Lung (tissue), 11 donors: ENCODE measurements at regions not wholly inside any gene's neighbourhood (a gene's known extent, or its start where the extent isn't known, plus 50 kb on each side); places are given as distances from the start of the nearest gene placed in this dataset.

Experiments used
- ATAC-seq: fragments of 200-7000 bp; cut with Tn5 transposase; one replicate; pipeline ENCODE4 v1.9.1; 2020; ENCODE audit warnings: moderate number of reproducible peaks; ENCODE audit not compliant: insufficient read depth, low FRiP score
- DNase-seq, 3 donors: peaks; one replicate each; pipeline ENCODE4 v3.0.0-alpha.2; 2013 to 2017
- H3K27ac ChIP-seq, 2 donors: one replicate each; pipeline ENCODE4 v1.5.1; 2013; ENCODE audit warnings: mild to moderate bottlenecking in 2 of 2, moderate library complexity in 2 of 2, control low read depth in 1 of 2, inconsistent platforms in 1 of 2, low read depth in 1 of 2, low read length in 1 of 2
- H3K27me3 ChIP-seq, 3 donors: one replicate each; pipeline ENCODE4 v1.5.1; 2013; ENCODE audit warnings: low read length in 2 of 3; ENCODE audit not compliant: control insufficient read depth in 3 of 3, insufficient read depth in 3 of 3
- H3K36me3 ChIP-seq, 4 donors: one replicate each; pipeline ENCODE4 v1.5.1; 2013; ENCODE audit warnings: low read length in 4 of 4, mild to moderate bottlenecking in 1 of 4, moderate library complexity in 1 of 4; ENCODE audit not compliant: control insufficient read depth in 4 of 4, insufficient read depth in 4 of 4
- H3K4me1 ChIP-seq, 5 donors: one replicate each; pipeline ENCODE4 v1.5.1; 2013; ENCODE audit warnings: low read length in 5 of 5, mild to moderate bottlenecking in 2 of 5, moderate library complexity in 1 of 5; ENCODE audit not compliant: control insufficient read depth in 5 of 5, insufficient read depth in 5 of 5
- H3K4me3 ChIP-seq: one replicate; pipeline ENCODE4 v1.5.1; 2013; ENCODE audit warnings: mild to moderate bottlenecking, control low read depth, moderate library complexity
- H3K9ac ChIP-seq, 2 donors: one replicate each; pipeline ENCODE4 v1.5.1; 2013; ENCODE audit warnings: low read length in 2 of 2, control low read depth in 1 of 2; ENCODE audit not compliant: insufficient read depth in 1 of 2
- H3K9me3 ChIP-seq, 4 donors: one replicate each; pipeline ENCODE4 v1.5.1; 2013; ENCODE audit warnings: low read length in 3 of 4, mild to moderate bottlenecking in 1 of 4, moderate library complexity in 1 of 4; ENCODE audit not compliant: control insufficient read depth in 4 of 4, insufficient read depth in 3 of 4
- CTCF ChIP-seq: IDR thresholded peaks from 2 replicates; pipeline ENCODE4 v1.5.1; 2012; ENCODE audit warnings: mild to moderate bottlenecking; ENCODE audit errors: control extremely low read depth, extremely low read depth
- WGBS, 2 donors: extraction: QIAGEN DNeasy Blood & Tissue Kit; methylation state at CpG; one replicate each; pipeline ENCODE4 v1.1.7; 2013; 5-methylcytosine and 5-hydroxymethylcytosine counted together
- donor health status: control.
- donor health status: control.
- donor health status: Bipolar disorder and iron deficiency.
- donor health status: healthy.
- donor health status: DM: yes; HTN: yes; CAD: no.

- 15 to 20% methylated on average over 5 of the region's 5 CpGs for WGBS, 2 donors
Measured at GRCh38 chr7:51590746-51591145, 274.1 kb upstream of the COBL start.

GRCh38 chr7:51589111-51589510, 272.5 kb upstream of the COBL start:
- Histone ChIP-seq H3K27me3 (no peaks in the 10 kb centered on the region), H3K4me3 (no peak overlapping the region), H3K27ac (no peak overlapping the region), H3K9ac (no peak overlapping the region), H3K4me1 (no peaks in the 10 kb centered on the region), H3K36me3 (no peaks in the 10 kb centered on the region), H3K9me3 (peaks cover 0 to 4% (median 0%) of the 10 kb centered on the region in 4 donors)
- 68 to 78% methylated on average over 2 of the region's 2 CpGs for WGBS, 2 donors
- no peak for TF ChIP-seq CTCF
- no peak for ATAC-seq
- no peak for DNase-seq

More at GRCh38 chr7:51590746-51591145, 274.1 kb upstream of the COBL start:
- H3K27ac ChIP-seq, result no peak overlapping the region
- H3K4me1 ChIP-seq, result no peaks in the 10 kb centered on the region
- H3K27me3 ChIP-seq, result no peaks in the 10 kb centered on the region
- DNase-seq (no peak), ATAC-seq (no peak)
- no peak for TF ChIP-seq CTCF
- H3K36me3 ChIP-seq, result no peaks in the 10 kb centered on the region
- peaks cover 0 to 4% (median 0%) of the 10 kb centered on the region in 4 donors for H3K9me3 ChIP-seq
- no peak overlapping the region for H3K9ac ChIP-seq
- no peak overlapping the region for H3K4me3 ChIP-seq

- no peaks in the 10 kb centered on the region for H3K4me1 ChIP-seq
- H3K9me3 ChIP-seq, result peaks cover 0 to 4% (median 0%) of the 10 kb centered on the region in 4 donors
- H3K9ac ChIP-seq, result no peak overlapping the region
- no peak overlapping the region for H3K27ac ChIP-seq
- no peak for DNase-seq
- H3K27me3 ChIP-seq, result no peaks in the 10 kb centered on the region
- TF ChIP-seq CTCF, result no peak
- 59 to 65% methylated on average over 3 of the region's 3 CpGs for WGBS, 2 donors
- H3K36me3 ChIP-seq, result no peaks in the 10 kb centered on the region
- no peak overlapping the region for H3K4me3 ChIP-seq
- no peak for ATAC-seq
Measured at GRCh38 chr7:51587604-51588003, 271.0 kb upstream of the COBL start.

DNA sequence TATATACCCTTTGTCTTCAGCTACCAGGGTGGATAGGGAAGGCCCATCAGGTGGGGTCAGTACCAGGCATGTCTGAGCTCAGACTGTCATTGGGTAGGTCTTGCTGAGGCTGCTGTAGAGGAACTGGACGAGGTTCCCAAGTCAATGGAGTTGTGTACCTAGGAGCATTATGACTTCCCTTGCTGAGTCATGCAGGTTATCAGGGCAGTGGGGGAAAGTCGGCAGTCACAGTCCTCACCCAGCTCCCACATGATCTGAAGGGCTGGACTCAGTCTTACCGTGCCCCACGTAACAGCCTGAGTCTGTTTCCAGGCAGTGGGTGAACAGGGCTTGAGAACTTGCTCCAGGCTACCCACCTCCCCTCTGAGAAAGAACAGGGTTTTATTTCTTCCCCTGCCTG, 260.8 kb upstream of the COBL start:
- Histone ChIP-seq H3K27ac (no peak overlapping the region), H3K27me3 (no peaks in the 10 kb centered on the region), H3K36me3 (no peaks in the 10 kb centered on the region), H3K4me1 (no peaks in the 10 kb centered on the region), H3K9ac (no peak overlapping the region), H3K4me3 (no peak overlapping the region), H3K9me3 (peaks cover 0 to 2% (median under 1%) of the 10 kb centered on the region in 4 donors)
- TF ChIP-seq CTCF, result no peak
- DNase-seq (no peak), ATAC-seq (no peak)
- WGBS, 2 donors, result 76 to 85% methylated on average over 4 of the region's 4 CpGs
